ENCODE measurements at regions not wholly inside any gene's neighbourhood (a gene's known extent, or its start where the extent isn't known, plus 50 kb on each side); places are given as distances from the start of the nearest gene placed in this dataset.

DNA sequence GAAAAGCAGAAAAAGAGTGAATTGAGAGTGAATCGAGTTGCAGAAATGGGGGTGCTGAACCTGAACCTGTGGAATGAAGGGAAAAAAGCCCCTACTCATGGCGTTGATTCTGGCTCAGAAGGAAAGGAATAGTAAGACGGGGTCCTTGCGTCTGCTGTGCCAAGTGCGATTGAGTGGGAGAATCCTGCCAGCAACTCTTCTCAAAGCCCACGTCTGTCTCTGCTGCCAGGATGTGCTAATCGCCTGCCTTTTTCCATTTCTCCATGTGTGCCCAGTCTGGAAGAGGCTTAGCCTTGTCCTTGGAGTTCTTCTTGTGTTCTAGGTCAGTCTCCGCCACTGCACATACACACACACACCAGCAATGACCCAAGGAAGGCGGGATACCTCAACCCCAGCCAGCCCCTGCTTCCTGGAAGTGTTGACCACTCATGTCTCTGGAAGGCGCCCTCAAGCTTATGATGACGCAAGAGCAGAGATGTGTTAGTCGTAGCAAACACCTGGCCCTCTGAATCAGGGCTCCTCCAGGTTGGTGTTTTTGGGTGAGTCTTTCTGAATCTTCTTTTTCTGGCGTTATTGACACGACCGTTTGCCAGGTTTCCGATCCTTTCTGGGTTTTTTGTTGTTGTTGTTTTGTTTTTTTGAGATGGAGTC, 262.4 kb upstream of the PROK2 start:
- DNase-seq (ENCODE audit: low read depth in 1 of 2, low spot score in 2 of 2) = no peak
- H3K27ac ChIP-seq = no peak overlapping the region
- no peaks in the 10 kb centered on the region for H3K9me3 ChIP-seq (replicated peaks)

DNA sequence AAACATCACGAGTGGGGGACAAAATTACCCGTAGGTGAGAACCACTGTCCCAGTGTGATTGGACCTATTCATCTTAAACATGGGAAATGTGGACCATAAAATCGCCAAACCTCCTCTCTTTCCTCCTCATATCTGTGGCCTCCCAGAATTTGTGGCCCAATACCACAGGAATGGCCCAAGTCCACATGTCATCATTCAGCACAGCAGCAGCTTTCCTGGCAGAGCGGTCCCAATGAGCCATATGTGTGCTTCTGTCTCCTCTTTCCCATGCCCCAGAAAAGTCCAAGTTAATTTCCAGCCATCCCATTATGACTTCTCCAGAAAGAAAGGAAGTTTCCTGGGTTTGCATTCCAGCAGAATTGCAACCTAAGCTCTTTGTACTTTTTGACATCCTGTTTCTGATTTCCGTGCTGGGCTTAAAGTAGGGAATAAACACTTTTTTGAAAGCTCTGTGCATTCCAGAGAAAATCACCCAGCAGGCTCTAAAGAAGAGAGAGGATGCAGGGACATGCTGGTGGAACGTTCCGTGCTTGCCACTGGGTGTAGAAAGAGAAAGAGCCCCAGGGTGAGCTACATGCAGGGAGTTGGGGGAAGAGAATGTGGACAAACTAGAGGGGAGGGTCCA, 259.4 kb upstream of the PROK2 start:
- H3K4me3 ChIP-seq = no peak overlapping the region
- no peak overlapping the region for H3K27ac ChIP-seq
- H3K36me3 ChIP-seq = no peaks in the 10 kb centered on the region
- no peaks in the 10 kb centered on the region for H3K9me3 ChIP-seq (replicated peaks)
- no peaks in the 10 kb centered on the region for H3K27me3 ChIP-seq (replicated peaks)
- peaks cover 7% of the 10 kb centered on the region for H3K4me1 ChIP-seq (replicated peaks)
- DNase-seq (ENCODE audit: low read depth in 1 of 2, low spot score in 2 of 2) = peak in 1 of 2 experiments; percentile 43

More for the DNA sequence above, 262.4 kb upstream of the PROK2 start:
- H3K4me3 ChIP-seq = no peak overlapping the region
- no peaks in the 10 kb centered on the region for H3K27me3 ChIP-seq (replicated peaks)
- H3K4me1 ChIP-seq (replicated peaks) = peaks cover 7% of the 10 kb centered on the region
- H3K36me3 ChIP-seq = no peaks in the 10 kb centered on the region

DNA sequence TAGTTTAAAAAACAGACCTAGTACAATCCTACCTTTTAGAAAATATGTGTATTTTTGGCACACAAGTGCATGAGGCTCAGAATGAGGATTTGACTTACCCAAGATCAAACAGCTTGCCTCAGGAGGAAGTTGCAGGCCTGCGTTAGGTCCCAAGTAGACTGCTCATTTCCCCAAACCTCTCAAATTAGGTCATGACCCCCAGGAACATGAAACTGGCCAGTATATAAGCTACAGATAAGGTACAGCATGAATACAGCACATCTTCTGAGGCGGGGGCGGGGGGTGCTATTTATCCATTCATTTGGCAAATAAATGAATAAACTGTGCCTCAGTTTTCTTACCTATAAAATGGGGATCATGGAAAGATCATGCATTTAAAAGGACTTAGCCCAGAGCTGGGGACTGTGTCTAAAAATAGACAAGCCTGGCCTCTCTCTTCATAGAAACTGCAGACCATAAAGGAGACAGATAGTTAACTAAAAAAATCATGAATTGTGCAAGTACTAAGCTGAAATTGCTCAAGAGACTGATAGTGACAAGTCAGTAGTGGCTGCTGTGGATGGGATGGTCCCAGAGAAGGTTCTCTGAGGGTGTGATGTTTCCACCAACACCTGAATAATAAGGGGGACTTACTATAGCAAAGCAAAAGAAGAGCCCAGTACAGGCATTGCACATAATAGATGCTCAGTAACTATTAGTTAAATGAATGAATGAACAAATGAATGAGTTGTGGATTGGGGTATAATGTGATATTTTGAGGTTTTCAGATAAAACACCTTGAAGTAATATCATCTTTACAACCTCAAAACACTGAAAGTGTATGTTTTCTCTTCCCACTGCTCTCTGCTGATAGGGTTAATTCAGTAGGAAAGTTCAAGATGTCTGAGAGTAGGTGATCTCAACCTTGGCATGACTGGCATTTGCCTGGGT, 258.5 kb upstream of the PROK2 start:
- no peak overlapping the region for H3K4me3 ChIP-seq

DNA sequence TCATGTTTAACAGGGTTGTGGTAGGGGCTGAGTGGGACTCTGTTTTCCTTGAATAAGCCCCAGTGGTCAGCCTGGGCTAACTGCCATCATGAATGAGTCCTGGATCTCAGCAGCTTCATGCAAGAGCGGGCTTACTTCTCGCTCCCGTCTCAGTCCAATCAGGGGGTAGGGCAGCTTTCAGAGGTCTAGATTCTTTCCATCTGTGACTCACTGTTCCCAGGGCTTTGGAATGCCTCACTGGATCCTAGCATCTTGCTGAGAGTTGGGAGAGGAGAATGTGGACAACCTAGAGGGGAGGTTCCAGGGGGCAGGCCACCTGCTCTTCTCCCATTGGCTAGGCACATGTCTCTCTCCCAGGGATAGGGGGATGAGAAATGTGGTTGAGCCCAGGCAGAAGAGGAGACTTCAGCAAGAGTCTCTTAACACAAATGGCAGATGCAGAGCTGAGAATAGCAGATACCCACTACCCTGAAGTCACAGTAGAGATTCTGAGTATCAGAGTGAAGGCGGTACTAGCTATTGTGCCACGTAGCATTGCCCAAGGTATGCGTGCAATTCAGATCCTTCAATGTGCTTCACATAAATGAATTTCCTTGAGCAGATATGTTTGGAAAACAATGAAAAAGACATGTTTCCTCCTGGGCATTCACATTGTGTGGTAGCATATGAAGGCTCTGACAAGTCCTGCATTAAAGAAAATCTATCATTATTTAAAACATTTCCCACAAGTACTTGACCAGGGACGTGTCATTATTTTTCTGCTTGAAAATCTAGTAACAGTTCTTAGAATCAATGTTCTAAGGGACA, 257.7 kb upstream of the PROK2 start:
- no peak overlapping the region for H3K27ac ChIP-seq
- no peaks in the 10 kb centered on the region for H3K9me3 ChIP-seq (replicated peaks)
- H3K4me1 ChIP-seq (replicated peaks) = peaks cover 7% of the 10 kb centered on the region
- H3K36me3 ChIP-seq = no peaks in the 10 kb centered on the region
- H3K4me3 ChIP-seq = no peak overlapping the region
- DNase-seq (ENCODE audit: low read depth in 1 of 2, low spot score in 2 of 2) = peak in 1 of 2 experiments; percentile 18
- no peaks in the 10 kb centered on the region for H3K27me3 ChIP-seq (replicated peaks)

More for the DNA sequence above, 258.5 kb upstream of the PROK2 start:
- no peaks in the 10 kb centered on the region for H3K27me3 ChIP-seq (replicated peaks)
- peaks cover 7% of the 10 kb centered on the region for H3K4me1 ChIP-seq (replicated peaks)
- no peak overlapping the region for H3K27ac ChIP-seq
- no peak for DNase-seq (ENCODE audit: low read depth in 1 of 2, low spot score in 2 of 2)
- H3K9me3 ChIP-seq (replicated peaks) = no peaks in the 10 kb centered on the region
- no peaks in the 10 kb centered on the region for H3K36me3 ChIP-seq

DNA sequence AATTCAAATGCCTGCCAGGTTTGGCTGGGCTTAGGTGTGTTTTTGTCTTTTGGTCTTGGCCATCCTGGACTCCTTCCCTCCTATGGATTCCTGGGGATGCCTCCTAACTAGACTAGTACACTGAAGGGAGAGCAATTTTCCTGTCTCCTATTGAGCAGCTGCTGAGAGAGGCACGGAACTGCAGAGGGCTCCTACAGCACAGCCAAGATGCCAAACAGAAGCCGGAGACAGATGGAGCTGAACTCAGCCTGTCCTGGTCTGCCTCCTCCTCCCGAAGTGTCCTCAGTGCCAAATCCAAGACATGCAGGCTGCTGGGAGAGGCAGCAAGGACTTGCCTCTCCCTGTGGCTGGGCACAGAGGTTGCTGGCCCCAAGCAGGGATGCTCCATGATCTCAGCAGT, 256.6 kb upstream of the PROK2 start:
- H3K4me1 ChIP-seq (replicated peaks) = peaks cover 14% of the 10 kb centered on the region
- no peak for DNase-seq (ENCODE audit: low read depth in 1 of 2, low spot score in 2 of 2)
- no peaks in the 10 kb centered on the region for H3K9me3 ChIP-seq (replicated peaks)
- H3K4me3 ChIP-seq = no peak overlapping the region
- H3K36me3 ChIP-seq = no peaks in the 10 kb centered on the region
- H3K27me3 ChIP-seq (replicated peaks) = no peaks in the 10 kb centered on the region
- no peak overlapping the region for H3K27ac ChIP-seq

DNA sequence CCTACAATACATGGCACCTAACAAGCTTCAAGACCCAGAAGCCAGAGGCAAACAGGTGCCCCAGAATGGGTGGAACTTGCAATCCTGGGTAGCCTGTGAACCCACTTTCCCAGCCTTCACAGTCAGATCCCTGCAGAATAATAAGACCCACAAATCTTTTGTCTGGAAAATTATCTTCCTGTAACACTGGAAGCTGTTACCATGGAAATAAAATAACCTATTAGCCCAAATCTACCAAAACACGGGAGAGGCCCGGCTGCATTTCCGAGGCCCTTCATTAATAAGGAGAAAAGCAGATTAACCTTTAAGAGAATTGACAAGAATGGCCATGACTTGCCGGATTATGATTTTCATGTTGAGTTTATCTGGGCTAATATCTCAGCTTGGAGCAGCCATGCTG, 256.1 kb upstream of the PROK2 start:
- Histone ChIP-seq H3K36me3 (no peaks in the 10 kb centered on the region), H3K4me1 (replicated peaks) (peaks cover 16% of the 10 kb centered on the region), H3K4me3 (no peak overlapping the region), H3K9me3 (replicated peaks) (no peaks in the 10 kb centered on the region), H3K27ac (no peak overlapping the region), H3K27me3 (replicated peaks) (no peaks in the 10 kb centered on the region)
- no peak for DNase-seq (ENCODE audit: low read depth in 1 of 2, low spot score in 2 of 2)

DNA sequence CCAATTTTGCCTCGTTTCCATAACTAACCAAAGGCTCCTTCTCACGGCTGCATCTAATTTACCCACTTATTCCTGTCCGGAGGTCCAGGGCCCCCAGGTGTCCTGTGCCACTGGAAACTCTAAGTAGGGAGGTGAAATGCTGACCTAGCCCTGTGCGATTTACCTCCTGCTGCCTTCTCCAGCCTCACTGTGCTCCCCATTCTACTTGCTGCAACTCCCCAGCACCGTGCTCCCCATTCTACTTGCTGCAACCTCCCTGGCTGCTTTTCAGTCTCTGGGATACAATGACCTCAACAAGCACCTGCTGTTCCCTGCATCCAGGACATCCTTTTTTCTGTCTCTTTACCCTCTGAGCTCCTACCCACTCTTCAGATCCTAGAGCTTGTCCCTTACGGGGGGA, 254.7 kb upstream of the PROK2 start:
- Histone ChIP-seq H3K4me1 (replicated peaks) (peaks cover 16% of the 10 kb centered on the region), H3K36me3 (no peaks in the 10 kb centered on the region), H3K9me3 (replicated peaks) (no peaks in the 10 kb centered on the region), H3K27me3 (replicated peaks) (no peaks in the 10 kb centered on the region), H3K4me3 (no peak overlapping the region), H3K27ac (no peak overlapping the region)
- no peak for DNase-seq (ENCODE audit: low read depth in 1 of 2, low spot score in 2 of 2)

DNA sequence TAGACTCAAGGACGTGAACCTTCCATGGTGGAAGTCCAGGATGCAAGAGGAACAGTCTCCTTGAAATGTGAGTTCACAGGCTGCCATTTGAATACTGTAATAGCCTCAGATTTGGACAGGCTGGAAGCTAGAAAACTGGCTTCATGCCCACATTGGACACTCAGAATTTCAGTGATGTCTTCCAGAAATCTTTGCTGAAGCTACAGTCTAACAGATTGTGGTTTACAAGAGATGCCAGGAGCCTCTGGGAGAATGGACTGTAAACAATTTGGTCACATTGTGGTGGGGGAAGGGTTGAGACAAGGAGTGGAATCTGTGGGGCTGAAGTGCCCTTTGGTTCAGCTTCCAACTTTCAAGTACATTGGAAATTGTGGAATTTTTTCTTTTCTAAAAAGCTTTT, 252.0 kb upstream of the PROK2 start:
- Histone ChIP-seq H3K9me3 (replicated peaks) (no peaks in the 10 kb centered on the region), H3K36me3 (no peaks in the 10 kb centered on the region), H3K27ac (no peak overlapping the region), H3K4me1 (replicated peaks) (peaks cover 13% of the 10 kb centered on the region), H3K4me3 (no peak overlapping the region), H3K27me3 (replicated peaks) (no peaks in the 10 kb centered on the region)
- peak; percentile 63 to 67 for DNase-seq (ENCODE audit: low read depth in 1 of 2, low spot score in 2 of 2)

DNA sequence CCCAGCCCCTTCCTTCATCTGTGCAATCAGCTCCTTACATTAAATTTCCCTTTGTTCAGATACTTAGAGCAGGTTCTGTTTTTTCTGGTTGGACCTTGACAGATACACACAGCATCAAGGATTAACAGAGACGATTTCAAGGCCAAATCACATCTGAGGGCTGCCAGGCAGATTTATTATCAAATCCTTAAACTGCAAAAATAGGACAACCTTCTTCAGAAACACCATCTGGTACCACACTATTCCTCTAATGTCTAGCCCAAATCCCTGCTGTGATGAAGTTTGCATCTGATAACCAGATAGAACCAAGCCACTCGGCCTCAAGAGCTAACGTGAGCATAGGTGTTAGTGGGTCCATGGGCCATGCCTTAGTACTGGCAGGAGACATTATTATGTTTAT, 250.7 kb upstream of the PROK2 start:
- DNase-seq (ENCODE audit: low read depth in 1 of 2, low spot score in 2 of 2) = no peak

DNA sequence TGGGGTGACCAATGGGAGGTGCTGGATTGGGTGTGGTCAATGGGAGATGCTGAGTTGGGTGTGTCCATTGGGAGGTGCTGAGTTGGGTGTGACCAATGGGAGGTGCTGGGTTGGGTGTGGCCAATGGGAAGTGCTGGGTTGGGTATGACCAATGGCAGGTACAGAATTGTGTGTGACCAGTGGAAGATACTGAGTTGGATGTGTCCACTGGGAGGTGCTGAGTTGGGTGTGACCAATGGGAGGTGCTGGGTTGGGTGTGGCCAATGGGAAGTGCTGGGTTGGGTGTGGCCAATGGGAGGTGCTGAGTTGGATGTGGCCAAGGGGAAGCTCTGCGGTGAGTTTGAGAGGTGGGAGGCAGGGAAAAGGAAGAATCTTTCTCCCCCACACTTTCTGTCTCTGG, 250.0 kb upstream of the PROK2 start:
- Histone ChIP-seq H3K36me3 (no peaks in the 10 kb centered on the region), H3K4me1 (replicated peaks) (peaks cover 32% of the 10 kb centered on the region), H3K9me3 (replicated peaks) (no peaks in the 10 kb centered on the region), H3K27ac (no peak overlapping the region), H3K4me3 (no peak overlapping the region), H3K27me3 (replicated peaks) (no peaks in the 10 kb centered on the region)
- DNase-seq (ENCODE audit: low read depth in 1 of 2, low spot score in 2 of 2) = no peak

More for the DNA sequence above, 250.7 kb upstream of the PROK2 start:
- Histone ChIP-seq H3K27me3 (replicated peaks) (no peaks in the 10 kb centered on the region), H3K27ac (no peak overlapping the region), H3K4me1 (replicated peaks) (peaks cover 26% of the 10 kb centered on the region), H3K4me3 (no peak overlapping the region), H3K36me3 (no peaks in the 10 kb centered on the region), H3K9me3 (replicated peaks) (no peaks in the 10 kb centered on the region)

DNA sequence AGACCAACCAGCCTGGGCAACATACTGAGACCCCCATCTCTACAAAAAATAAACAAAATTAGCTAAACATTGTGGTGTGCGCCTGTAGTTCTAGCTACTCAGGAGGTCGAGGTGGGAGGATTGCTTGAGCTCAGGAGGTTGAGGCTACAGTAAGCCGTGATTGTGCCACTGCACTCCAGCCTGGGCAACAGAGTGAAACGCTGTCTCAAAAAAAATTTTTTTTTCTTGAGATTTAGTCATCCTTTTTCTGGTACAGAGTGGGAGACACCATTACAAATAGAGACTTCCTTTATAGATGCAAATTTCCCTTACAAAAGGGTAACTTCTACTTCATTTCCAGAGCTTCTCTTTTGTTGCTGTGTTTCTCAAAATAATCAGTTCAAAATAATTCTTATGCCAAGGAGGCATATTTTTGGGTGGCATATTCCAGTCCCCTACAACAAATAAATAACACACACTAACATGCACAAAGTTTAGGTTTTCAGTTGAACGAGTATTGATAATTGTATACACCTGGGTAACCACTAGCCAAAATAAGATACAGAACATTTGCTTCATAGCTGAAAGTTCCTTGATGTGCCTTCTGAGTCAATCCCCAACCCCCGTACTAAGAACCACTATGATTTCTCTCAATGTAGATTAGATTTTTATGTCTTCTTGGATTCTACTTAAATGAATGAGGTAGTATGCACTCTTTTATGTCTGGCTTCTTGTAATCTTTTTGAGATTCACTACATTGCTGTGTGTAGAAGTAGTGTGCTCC, 248.9 kb upstream of the PROK2 start:
- Histone ChIP-seq H3K27ac (no peak overlapping the region), H3K9me3 (replicated peaks) (no peaks in the 10 kb centered on the region), H3K36me3 (no peaks in the 10 kb centered on the region), H3K27me3 (replicated peaks) (no peaks in the 10 kb centered on the region), H3K4me3 (no peak overlapping the region), H3K4me1 (replicated peaks) (peaks cover 44% of the 10 kb centered on the region)
- no peak for DNase-seq (ENCODE audit: low read depth in 1 of 2, low spot score in 2 of 2)

DNA sequence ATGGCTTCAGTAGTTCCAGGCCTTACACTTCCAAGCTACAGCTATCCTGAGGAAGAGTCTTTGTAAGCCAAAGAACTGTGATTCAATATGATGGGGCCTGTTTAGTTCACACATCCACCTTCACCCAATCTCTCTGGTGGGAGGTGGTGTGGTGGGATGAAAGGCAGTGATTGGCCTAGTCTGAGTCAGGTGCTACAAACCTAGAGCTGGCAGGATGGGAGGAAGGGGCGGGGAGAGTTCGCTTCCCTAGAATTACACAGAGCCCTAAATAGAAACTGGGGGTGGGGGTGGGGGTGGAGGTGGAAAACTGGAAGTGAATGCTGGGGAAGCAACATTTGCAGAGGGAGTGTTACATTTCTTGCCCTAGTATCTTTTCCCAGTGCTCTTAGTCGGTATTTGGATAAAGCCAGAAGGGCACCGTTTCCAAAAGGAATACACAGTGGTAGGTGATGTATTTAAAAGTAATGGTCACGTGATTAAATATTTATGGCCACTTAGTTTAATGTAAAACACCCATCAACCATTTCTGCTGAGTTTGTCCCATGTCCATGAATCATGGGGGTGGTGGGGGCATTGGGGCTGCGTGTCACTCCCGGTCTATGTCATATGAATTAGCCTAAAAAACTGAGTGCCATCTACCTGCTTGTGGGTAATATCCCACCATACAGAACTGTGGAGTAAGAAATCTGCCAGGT, 247.6 kb upstream of the PROK2 start:
- H3K4me3 ChIP-seq = no peak overlapping the region
- peaks cover 56% of the 10 kb centered on the region for H3K4me1 ChIP-seq (replicated peaks)
- H3K36me3 ChIP-seq = no peaks in the 10 kb centered on the region
- H3K27me3 ChIP-seq (replicated peaks) = no peaks in the 10 kb centered on the region
- no peak overlapping the region for H3K27ac ChIP-seq
- no peak for DNase-seq (ENCODE audit: low read depth in 1 of 2, low spot score in 2 of 2)
- H3K9me3 ChIP-seq (replicated peaks) = no peaks in the 10 kb centered on the region

Data from SJSA1 (cell line).